ENCODE measurements at regions not wholly inside any gene's neighbourhood (a gene's known extent, or its start where the extent isn't known, plus 50 kb on each side); places are given as distances from the start of the nearest gene placed in this dataset.

DNA sequence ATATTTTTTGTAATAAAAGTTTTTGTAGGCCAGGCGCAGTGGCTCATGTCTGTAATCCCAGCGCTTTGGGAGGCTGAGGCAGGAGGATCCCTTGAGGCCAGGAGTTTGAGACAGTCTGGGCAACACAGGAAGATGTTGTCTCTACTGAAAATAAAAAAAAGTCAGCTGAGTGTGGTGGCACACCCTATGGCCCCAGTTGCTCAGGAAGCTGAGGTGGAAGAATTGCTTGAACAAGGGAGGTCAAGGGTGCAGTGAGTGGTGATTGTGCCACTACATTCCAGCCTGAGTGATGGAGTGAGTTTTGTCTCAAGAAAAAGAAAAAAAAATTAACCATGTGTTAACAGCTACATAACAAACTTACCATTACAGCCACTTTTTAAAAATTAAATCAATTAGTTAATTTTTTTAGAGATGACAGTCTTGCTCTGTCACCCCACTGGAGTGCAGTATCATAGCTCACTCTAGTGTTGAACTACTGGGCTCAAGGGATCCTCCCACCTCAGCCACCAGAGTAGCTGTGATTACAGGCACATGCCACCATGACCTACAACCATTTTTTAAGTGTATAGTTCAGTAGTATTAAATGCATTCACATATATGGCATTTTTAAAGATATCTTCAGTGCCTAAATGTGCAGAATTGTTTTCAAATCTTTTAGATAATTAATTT, 67.2 kb upstream of the ACYP2 start:
- TF ChIP-seq CTCF (IDR thresholded peaks at IDR 0.05; ENCODE audit: extremely low read depth, insufficient read depth, missing control alignments), result peak; percentile 29
- no peak for DNase-seq (ENCODE audit: low spot score)
- in situ Hi-C loops (cut with MboI; ENCODE audit: low pct_unique_long_range_greater_than_20kb, low sequenced_read_pairs, unreplicated experiment), result no loop called here

DNA sequence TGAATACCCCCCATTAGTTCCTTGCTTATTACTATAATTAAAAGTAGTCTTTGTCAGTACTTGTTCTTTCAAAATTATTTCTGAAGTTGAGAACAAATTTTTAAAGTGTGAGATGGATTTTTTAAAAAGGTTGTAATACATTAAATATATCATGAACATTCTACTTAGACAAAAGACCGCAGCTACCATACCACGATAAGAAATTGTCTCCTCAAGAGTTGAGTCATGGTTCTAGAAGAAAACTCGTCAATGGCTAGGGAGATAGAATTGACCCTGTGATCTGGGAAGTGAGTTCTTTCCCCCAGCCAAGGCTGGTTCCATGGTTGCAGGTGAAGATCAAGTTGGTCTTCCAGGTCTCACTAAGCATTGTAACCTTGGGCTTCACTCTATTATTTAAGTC, 67.8 kb upstream of the ACYP2 start:
- DNase-seq (ENCODE audit: low spot score), result no peak
- no peak for TF ChIP-seq CTCF (IDR thresholded peaks at IDR 0.05; ENCODE audit: extremely low read depth, insufficient read depth, missing control alignments)
- in situ Hi-C loops (cut with MboI; ENCODE audit: low pct_unique_long_range_greater_than_20kb, low sequenced_read_pairs, unreplicated experiment), result no loop called here

DNA sequence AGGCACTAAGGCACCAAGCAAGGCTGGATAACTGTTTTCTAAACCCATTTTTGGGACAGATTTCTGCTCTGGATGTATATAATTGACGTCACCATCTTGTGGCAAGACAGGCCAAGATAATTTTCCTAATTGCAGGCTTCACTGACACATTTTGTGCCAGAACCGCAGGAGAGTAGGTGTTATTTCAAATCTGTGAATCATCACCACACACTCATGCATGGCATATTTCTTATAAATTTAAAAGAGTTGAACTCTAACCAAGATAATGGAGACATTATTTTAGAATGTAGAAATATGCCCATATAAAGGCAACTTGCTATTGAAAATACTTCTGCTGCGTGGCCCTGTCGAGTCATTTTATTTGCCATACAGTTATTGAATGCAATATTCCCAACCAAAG, 68.3 kb upstream of the ACYP2 start:
- in situ Hi-C loops (cut with MboI; ENCODE audit: low pct_unique_long_range_greater_than_20kb, low sequenced_read_pairs, unreplicated experiment), result no loop called here
- no peak for DNase-seq (ENCODE audit: low spot score)
- no peak for TF ChIP-seq CTCF (IDR thresholded peaks at IDR 0.05; ENCODE audit: extremely low read depth, insufficient read depth, missing control alignments)

- in situ Hi-C loops (cut with MboI; ENCODE audit: low pct_unique_long_range_greater_than_20kb, low sequenced_read_pairs, unreplicated experiment), result no loop called here
- DNase-seq (ENCODE audit: low spot score), result no peak
- no peak for TF ChIP-seq CTCF (IDR thresholded peaks at IDR 0.05; ENCODE audit: extremely low read depth, insufficient read depth, missing control alignments)
These were observed 72.3 kb upstream of the PSME4 start for GRCh38 chr2:54042897-54043620.

- no peak for DNase-seq (ENCODE audit: low spot score)
- in situ Hi-C loops (cut with MboI; ENCODE audit: low pct_unique_long_range_greater_than_20kb, low sequenced_read_pairs, unreplicated experiment), result no loop called here
- TF ChIP-seq CTCF (IDR thresholded peaks at IDR 0.05; ENCODE audit: extremely low read depth, insufficient read depth, missing control alignments), result no peak
These were observed 71.5 kb upstream of the PSME4 start for GRCh38 chr2:54042341-54042740.

DNA sequence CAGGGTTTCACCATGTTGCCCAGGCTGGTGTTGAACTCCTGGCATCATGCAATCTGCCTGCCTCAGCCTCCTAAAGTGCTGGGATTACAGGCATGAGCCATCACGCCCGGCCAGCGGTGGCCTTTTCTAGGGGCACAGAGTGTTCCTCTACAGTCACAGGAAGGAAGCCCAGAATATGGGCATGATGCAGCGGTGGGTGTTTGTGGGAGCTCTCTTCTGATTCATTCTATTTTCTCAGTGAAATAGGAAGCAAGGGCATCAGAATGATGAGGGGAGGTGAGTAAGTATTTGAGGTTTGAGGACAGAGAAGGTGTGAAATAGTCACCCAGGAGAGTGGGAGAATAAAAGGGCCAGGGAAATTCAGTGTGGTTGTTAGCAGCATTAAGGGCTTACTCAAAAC, 70.3 kb upstream of the PSME4 start:
- in situ Hi-C loops (cut with MboI; ENCODE audit: low pct_unique_long_range_greater_than_20kb, low sequenced_read_pairs, unreplicated experiment), result no loop called here
- no peak for TF ChIP-seq CTCF (IDR thresholded peaks at IDR 0.05; ENCODE audit: extremely low read depth, insufficient read depth, missing control alignments)
- no peak for DNase-seq (ENCODE audit: low spot score)

All from GM13977 (cell line).